ENCODE measurements at regions not wholly inside any gene's neighbourhood (a gene's known extent, or its start where the extent isn't known, plus 50 kb on each side); places are given as distances from the start of the nearest gene placed in this dataset.

- H3K4me2 ChIP-seq (ENCODE audit: insufficient read depth, low read length) = no peak overlapping the region
- peaks cover 0 to 2% of the 10 kb centered on the region in 2 experiments for H3K27me3 ChIP-seq (ENCODE audit: control insufficient read depth in 2 of 2, insufficient read depth in 2 of 2, low read length in 2 of 2)
- no peak overlapping the region for H2AFZ ChIP-seq (ENCODE audit: low read depth, low read length)
- no TSS peak for BruUV-seq (replicated peaks)
- H3K9me1 ChIP-seq (replicated peaks; ENCODE audit: control insufficient read depth, extremely low read depth, insufficient read depth, low read length) = no peaks in the 10 kb centered on the region
- ChIA-PET CTCF (no interaction called here), POLR2A (no interaction called here)
- no peak overlapping the region for H3K9ac ChIP-seq (replicated peaks; ENCODE audit: extremely low read depth, insufficient read depth, low read length)
- no peak for DNase-seq (ENCODE audit: low read depth, low spot score)
- intact Hi-C loops (cut with micrococcal nuclease) = no loop called here
- dilution Hi-C loops (cut with MboI; ENCODE audit: extremely low pct_ligation_motif_present, low sequenced_read_pairs) = no loop called here
- TF ChIP-seq JUN (IDR thresholded peaks at IDR 0.05; ENCODE audit: borderline replicate concordance, insufficient read depth, insufficient read length, low read depth) (no peak), MYC (IDR thresholded peaks at IDR 0.05; ENCODE audit: low read depth, low read length) (no peak), GATA2 (IDR thresholded peaks at IDR 0.05; ENCODE audit: insufficient read depth, insufficient read length, low read depth, low read length) (no peak), MAX (IDR thresholded peaks at IDR 0.05; ENCODE audit: insufficient read depth, insufficient read length) (no peak), EZH2 (IDR thresholded peaks at IDR 0.05; ENCODE audit: borderline replicate concordance, low read depth, low read length, severe bottlenecking) (no peak), POLR2A (IDR thresholded peaks at IDR 0.05; ENCODE audit: low read depth, low read length) (no peak), FOS (IDR thresholded peaks at IDR 0.05; ENCODE audit: borderline replicate concordance, insufficient read depth, low read length) (no peak), POLR2AphosphoS5 (IDR thresholded peaks at IDR 0.05; ENCODE audit: insufficient read depth, low read depth, low read length) (no peak)
- TF ChIP-seq, protein P1, sequence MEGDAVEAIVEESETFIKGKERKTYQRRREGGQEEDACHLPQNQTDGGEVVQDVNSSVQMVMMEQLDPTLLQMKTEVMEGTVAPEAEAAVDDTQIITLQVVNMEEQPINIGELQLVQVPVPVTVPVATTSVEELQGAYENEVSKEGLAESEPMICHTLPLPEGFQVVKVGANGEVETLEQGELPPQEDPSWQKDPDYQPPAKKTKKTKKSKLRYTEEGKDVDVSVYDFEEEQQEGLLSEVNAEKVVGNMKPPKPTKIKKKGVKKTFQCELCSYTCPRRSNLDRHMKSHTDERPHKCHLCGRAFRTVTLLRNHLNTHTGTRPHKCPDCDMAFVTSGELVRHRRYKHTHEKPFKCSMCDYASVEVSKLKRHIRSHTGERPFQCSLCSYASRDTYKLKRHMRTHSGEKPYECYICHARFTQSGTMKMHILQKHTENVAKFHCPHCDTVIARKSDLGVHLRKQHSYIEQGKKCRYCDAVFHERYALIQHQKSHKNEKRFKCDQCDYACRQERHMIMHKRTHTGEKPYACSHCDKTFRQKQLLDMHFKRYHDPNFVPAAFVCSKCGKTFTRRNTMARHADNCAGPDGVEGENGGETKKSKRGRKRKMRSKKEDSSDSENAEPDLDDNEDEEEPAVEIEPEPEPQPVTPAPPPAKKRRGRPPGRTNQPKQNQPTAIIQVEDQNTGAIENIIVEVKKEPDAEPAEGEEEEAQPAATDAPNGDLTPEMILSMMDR (IDR thresholded peaks at IDR 0.05; ENCODE audit: extremely low read depth in 1 of 2, insufficient read depth in 1 of 2, low read depth in 1 of 2, low read length in 2 of 2) = no peak
- no peaks in the 10 kb centered on the region for H3K4me1 ChIP-seq (ENCODE audit: control insufficient read depth, extremely low read depth, insufficient read depth, low read length)
- no peak overlapping the region for H3K27ac ChIP-seq (ENCODE audit: insufficient read depth, low read depth, low read length)
- no peaks in the 10 kb centered on the region for H3K9me3 ChIP-seq (replicated peaks; ENCODE audit: control insufficient read depth, insufficient read depth, low read length)
- no peaks in the 10 kb centered on the region for H3K36me3 ChIP-seq (ENCODE audit: control insufficient read depth in 2 of 2, extremely low read depth in 1 of 2, insufficient read depth in 2 of 2, low read length in 2 of 2)
- no peaks in the 10 kb centered on the region for H3K79me2 ChIP-seq (ENCODE audit: control insufficient read depth, insufficient read depth, low read length)
- H4K20me1 ChIP-seq (replicated peaks; ENCODE audit: control insufficient read depth, extremely low read depth, insufficient read depth, low read length) = no peaks in the 10 kb centered on the region
- no peak for FAIRE-seq
- H3K4me3 ChIP-seq (replicated peaks in 1 of 3; ENCODE audit: insufficient read depth in 1 of 3, low read depth in 1 of 3, low read length in 3 of 3) = no peak overlapping the region
These were observed 140.8 kb downstream of the MRPL39 start for GRCh38 chr21:25466470-25466869.

All from endothelial cell of umbilical vein (primary cell).